ENCODE measurements at regions not wholly inside any gene's neighbourhood (a gene's known extent, or its start where the extent isn't known, plus 50 kb on each side); places are given as distances from the start of the nearest gene placed in this dataset.

GRCh38 chr2:120535081-120535480 is 189.1 kb downstream of the INHBB start:
- H3K9me3 Mint-ChIP-seq = peaks cover 5% of the 10 kb centered on the region
- peaks cover 4% of the 10 kb centered on the region for H3K4me1 Mint-ChIP-seq
- H3K27ac Mint-ChIP-seq (ENCODE audit: unreplicated experiment) = no peak overlapping the region
- no peak for TF ChIP-seq CTCF (conservative IDR thresholded peaks at IDR 0.05)
- H3K36me3 Mint-ChIP-seq (ENCODE audit: low read depth) = no peaks in the 10 kb centered on the region
- DNase-seq (ENCODE audit: low read depth, low spot score) = no peak
- H3K4me3 Mint-ChIP-seq = no peak overlapping the region
- H3K27me3 Mint-ChIP-seq (ENCODE audit: low read depth) = no peaks in the 10 kb centered on the region

GRCh38 chr2:120536141-120536540 is 190.2 kb downstream of the INHBB start:
- H3K9me3 Mint-ChIP-seq = peaks cover 5% of the 10 kb centered on the region
- no peak for TF ChIP-seq CTCF (conservative IDR thresholded peaks at IDR 0.05)
- H3K4me3 Mint-ChIP-seq = no peak overlapping the region
- peaks cover 4% of the 10 kb centered on the region for H3K4me1 Mint-ChIP-seq
- no peak overlapping the region for H3K27ac Mint-ChIP-seq (ENCODE audit: unreplicated experiment)
- no peaks in the 10 kb centered on the region for H3K27me3 Mint-ChIP-seq (ENCODE audit: low read depth)
- DNase-seq (ENCODE audit: low read depth, low spot score) = no peak
- H3K36me3 Mint-ChIP-seq (ENCODE audit: low read depth) = no peaks in the 10 kb centered on the region

DNA sequence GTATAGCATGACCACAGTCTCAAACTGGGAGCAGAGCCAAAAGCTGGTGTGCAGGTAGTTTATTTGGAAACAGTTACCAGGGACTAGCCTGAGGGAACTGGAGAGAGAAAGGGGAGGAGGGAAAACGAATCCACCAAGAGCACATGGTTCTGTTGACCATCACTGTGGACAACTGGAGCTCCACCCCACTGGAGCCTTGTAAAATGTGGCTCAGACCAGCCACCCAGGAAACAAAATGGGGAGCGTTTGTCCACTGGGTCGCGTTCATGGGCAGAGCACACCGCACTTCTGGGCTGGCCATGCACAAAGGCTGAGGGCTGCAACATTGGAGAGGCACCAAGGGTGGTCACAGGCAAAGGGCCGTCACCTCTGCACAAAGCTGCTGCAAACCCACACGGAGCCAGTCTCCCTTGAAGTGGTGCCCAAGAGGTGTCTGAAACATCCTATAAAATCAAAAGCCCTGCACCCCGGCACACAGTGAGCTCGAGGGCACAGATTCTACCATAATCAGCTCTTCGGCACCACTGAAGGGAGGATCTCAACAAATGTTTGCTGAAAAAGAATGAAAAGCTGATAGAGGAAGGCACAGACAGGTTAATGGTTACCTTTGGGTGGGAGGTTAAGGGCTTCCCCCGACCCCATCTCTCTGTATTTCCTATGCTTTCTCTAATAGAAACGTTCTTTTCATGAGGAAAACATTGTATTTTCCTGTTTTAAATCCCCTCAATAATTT is 192.9 kb downstream of the INHBB start:
- no peak for TF ChIP-seq CTCF (conservative IDR thresholded peaks at IDR 0.05)
- no peaks in the 10 kb centered on the region for H3K9me3 Mint-ChIP-seq
- no peaks in the 10 kb centered on the region for H3K36me3 Mint-ChIP-seq (ENCODE audit: low read depth)
- no peak for DNase-seq (ENCODE audit: low read depth, low spot score)
- no peaks in the 10 kb centered on the region for H3K27me3 Mint-ChIP-seq (ENCODE audit: low read depth)
- no peak overlapping the region for H3K27ac Mint-ChIP-seq (ENCODE audit: unreplicated experiment)
- H3K4me1 Mint-ChIP-seq = peaks cover 4% of the 10 kb centered on the region
- no peak overlapping the region for H3K4me3 Mint-ChIP-seq

- DNase-seq (ENCODE audit: low read depth, low spot score) = no peak
- TF ChIP-seq CTCF (conservative IDR thresholded peaks at IDR 0.05) = no peak
- Mint-ChIP-seq H3K9me3 (no peaks in the 10 kb centered on the region), H3K4me1 (peaks cover 4% of the 10 kb centered on the region), H3K27me3 (ENCODE audit: low read depth) (no peaks in the 10 kb centered on the region), H3K27ac (ENCODE audit: unreplicated experiment) (no peak overlapping the region), H3K4me3 (no peak overlapping the region), H3K36me3 (ENCODE audit: low read depth) (no peaks in the 10 kb centered on the region)
Measured at GRCh38 chr2:120539424-120539936, 193.5 kb downstream of the INHBB start.

GRCh38 chr2:120539937-120540718 is 194.2 kb downstream of the INHBB start:
- no peak for TF ChIP-seq CTCF (conservative IDR thresholded peaks at IDR 0.05)
- no peaks in the 10 kb centered on the region for H3K36me3 Mint-ChIP-seq (ENCODE audit: low read depth)
- H3K27ac Mint-ChIP-seq (ENCODE audit: unreplicated experiment) = peak overlapping the region; percentile 40
- no peaks in the 10 kb centered on the region for H3K9me3 Mint-ChIP-seq
- peaks cover 4% of the 10 kb centered on the region for H3K4me1 Mint-ChIP-seq
- H3K4me3 Mint-ChIP-seq = no peak overlapping the region
- H3K27me3 Mint-ChIP-seq (ENCODE audit: low read depth) = no peaks in the 10 kb centered on the region
- DNase-seq (ENCODE audit: low read depth, low spot score) = no peak

All from neural crest cell (in vitro differentiated cells).